Activated T-cell treated with anti-CD3 and anti-CD28 coated beads, Interleukin-2, amount 50 U/mL, for 1 hour (primary cell): ENCODE measurements at regions not wholly inside any gene's neighbourhood (a gene's known extent, or its start where the extent isn't known, plus 50 kb on each side); places are given as distances from the start of the nearest gene placed in this dataset.
"Not testable (repeated sequence)": the region's sequence is repeated elsewhere in the genome, so short reads cannot be mapped to it uniquely, and the experiment has no call there.

ENCODE experiments used
- DNase-seq: peaks from one replicate; pipeline ENCODE4 v3.0.0-alpha.2; 2020

DNA sequence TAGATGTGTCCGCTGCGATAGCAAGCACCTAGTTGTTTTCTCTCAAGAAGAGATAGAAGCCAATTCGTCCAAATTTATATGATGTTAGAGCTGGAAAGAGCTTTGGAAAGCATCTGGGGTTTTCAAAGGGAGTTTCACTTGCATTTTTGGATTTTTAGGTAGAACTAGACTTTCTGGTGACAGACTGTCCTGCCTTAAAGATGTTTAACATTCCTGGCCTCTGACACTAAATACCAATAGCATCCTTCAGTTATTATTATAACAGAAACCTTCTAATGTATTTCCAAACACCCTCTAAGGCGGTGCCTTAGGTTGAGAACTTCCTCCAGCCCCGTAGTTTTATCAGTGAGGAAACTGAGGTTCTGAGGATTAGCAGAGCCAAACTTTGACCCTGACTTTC lies 305.3 kb downstream of the SATB1 start:
- no peak for DNase-seq

DNA sequence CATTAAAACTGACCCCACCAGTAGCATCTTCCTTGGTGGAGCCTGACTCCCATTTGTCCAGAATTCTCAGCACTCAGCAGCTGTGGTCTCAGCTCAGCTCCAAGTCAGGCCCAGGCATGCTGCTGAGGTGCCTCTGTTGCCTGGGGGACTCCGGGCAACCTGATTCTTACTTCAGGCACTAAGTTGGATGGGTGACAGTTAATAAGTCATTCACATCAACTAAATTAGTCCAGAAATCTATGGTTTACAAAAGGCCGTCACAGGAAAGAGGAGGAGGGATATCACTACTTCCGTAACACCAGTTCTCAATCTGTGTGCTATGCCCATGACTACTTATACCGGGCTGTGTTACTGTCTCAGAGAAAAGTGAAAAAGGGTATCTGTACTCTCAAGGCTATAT lies 310.2 kb downstream of the SATB1 start:
- no peak for DNase-seq

DNA sequence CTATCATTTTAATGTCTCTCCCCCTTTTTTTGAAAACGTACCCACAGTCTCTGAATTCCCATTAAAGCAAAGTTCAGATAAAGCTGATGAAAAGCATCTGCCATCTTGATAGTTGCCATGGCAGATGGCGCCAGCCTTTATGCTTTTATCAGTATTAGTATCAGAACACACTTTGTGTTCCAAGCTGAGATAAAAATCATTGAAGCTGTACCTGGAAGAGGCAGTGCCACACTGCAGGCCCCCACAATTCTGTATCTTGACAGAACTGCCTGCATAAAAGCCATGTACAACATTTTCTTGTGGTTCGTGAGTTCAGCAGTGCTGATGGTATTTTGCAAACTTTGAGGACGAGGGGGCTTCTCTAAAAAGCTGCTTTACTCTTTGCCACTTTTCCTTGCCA lies 311.7 kb downstream of the SATB1 start:
- DNase-seq = no peak

DNA sequence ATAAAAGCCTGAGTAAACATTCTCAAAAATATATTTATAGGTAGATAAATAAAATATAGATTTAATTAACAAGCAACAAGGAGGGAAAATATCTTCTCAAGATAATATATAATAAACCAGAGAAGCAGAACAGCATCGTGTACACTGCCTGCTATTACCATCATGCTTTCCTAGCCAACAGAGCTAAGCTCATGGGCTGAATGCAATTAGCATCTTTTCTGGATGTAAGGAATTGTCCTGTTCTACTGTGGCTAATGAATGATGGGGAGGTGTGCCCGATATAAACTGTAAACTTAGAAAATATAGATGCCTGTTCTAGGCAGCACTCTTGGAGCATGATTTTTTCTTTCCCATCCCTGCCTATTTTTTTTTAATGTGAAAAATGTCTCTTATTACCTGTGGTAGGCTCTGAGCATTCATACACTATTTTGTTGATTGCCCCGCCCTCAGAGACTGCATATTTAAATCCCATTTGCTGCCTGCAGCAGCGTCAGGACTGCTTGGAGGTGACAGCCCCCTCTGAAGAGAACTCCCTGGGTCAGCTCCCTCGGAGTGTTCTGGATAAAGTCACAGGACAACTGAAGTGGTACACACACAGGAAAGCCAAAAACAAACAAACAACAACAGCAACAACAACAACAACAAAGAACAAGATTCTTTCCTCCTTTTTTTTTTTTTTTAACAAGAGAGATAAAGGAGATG lies 312.3 kb downstream of the SATB1 start:
- DNase-seq = no peak

DNA sequence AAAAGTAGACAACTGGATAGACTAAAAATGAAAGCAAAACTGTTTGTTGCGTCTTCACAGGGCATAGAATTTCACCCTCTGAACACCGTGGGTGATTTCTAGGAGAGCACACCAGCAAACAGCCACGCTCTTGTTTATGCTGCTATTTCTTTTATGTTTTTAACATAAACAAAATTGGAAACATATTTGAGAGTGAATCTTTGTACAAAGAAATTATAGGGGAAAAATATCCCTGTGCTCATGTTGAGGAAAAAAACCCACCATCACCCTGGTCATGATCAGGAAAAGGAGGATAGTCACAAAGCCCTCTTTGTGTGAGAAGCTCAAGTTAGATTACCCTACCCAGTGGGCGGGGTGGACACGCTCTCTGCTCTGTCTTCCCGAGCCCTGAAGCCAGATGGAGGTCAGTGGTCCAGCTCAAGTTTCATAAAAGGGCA lies 313.3 kb downstream of the SATB1 start:
- no peak for DNase-seq

DNA sequence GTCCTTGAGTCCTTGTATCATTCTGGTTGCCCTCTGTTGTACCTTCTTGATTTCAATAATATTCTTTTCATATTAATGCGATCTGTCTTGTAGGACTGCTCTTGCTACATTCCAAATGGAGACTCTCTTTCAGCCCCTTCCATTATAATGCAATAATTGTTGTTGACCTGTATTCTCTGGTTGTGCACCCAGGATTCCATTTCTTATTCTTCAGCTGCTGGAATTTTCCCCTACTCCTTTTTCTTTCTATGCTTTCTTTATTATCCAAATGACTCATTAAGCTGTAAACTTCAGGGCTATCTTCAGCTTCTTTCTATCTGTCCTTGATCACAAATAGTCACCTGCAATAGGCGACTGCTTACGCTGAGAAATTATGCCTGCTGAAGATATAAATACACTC lies 321.5 kb downstream of the SATB1 start:
- no peak for DNase-seq

DNA sequence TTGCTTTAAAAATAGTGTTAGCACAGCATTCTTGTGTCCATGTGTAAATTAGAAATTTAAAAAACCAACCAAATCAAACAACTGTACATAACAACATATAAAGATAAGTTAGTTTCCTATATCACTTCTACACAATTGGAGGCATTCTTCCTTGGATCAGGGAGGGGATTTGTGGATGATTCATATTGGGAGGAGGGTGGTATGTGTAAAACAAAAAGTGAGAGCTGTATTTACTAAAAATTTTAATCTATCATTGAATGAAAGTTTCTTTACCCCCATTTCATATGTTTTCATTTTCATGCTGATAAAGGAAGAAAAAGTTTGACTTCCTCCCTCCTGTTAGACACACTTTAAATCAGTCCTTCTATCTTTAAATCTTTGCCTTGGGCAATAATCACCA lies 325.0 kb downstream of the SATB1 start:
- no peak for DNase-seq

DNA sequence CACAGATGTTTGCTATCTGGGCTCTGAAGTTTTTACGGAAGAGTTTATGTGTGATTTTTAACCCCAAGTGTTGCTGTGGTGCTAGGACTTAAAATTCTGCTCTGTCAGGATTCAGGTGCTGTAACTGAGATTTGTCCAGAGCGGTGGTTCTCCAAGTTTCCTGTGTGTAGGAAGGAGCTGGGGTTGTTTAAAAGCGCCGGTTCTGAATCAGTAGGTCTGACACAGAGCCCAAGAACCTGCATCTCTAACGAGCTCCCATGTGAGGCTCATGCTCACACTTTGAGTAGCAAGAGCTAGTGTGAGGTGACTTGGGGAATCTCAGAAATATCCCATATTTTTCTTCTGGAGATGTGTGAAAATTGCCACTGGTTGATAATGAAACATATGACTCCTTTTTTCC lies 325.5 kb downstream of the SATB1 start:
- no peak for DNase-seq

DNA sequence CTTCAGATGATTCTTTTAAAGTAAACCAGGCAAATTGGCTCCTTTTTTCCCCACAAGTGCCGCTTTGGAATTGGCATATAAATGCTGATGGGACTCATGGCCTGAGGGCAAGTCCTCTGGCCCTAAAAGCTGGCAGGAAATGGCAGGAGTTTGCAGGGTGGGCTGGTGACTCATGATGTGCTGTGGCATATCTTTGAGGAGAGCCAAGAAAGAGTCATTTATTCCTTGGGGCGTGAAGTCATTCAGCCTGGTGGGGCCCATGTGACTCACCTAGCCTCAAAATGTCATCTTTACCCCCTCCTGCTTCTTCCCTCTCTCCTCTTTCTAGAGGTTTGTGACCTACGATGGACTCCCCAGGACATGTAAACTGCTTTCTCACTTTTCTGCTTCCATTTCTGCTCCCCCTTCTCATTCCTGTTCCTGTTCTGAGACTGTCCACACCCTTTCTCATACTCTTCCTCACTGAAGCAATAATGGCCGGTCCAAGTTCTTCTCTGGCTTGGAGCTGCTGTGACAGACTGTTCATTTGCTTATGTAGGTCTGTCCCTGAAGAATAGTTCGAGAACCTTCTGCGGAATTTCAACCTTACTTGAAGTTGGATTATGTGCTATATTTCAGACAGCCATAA lies 326.1 kb downstream of the SATB1 start:
- no peak for DNase-seq

DNA sequence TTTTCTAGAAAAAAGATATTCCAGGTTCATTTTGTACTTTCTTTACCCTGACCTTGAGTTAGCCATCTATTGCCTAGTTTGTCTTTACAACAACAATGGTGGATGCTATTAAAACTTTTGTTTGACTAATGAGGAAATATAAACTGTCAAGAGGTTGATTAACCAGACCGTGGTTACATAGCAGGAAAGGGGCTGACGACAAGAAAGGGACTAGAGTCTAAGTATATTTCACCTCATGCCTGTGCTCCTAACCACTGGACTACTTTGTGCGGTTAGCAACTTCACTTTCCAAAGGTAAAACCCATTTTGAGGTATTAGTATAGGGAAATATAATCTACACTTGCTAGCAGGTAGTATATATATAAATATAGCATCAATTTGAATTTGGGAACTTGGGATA lies 327.1 kb downstream of the SATB1 start:
- no peak for DNase-seq

DNA sequence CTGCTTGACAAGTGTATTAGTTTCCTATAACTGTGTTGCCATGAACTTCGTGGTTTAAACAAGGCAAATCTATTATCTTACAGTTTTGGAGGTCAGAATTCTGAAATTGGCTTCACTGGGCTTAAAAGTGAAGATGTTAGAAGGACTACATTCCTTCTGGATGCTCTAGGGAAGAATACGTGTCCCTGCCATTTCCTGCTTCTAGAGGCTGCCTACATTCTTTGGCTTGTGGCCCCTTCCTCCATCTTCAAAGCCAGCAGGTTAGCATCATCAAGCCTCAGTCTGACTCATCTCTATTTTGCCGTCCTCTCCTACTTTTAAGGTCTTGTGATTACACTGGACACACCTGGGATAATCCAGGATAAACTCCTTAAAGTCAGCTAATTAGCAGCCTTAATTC lies 327.7 kb downstream of the SATB1 start:
- DNase-seq = no peak

DNA sequence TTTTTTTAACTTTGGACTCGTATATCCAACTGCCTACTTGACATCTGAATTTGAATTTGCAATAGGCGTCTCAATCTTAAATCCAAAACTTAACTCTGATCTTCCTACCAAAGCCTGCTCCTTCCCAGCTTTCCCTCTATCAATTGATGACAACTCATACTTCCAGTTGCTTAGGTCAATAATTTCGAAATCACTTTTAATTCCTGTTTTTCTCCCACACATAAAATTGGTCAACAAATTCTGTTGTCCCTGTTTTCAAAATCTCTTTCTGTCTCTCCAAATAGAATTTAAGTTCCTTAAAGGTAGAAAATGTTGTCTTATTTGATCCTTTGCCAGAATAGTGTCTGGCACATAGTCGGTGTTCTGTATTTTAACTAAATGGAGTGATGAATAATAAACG lies 332.4 kb downstream of the SATB1 start:
- no peak for DNase-seq

DNA sequence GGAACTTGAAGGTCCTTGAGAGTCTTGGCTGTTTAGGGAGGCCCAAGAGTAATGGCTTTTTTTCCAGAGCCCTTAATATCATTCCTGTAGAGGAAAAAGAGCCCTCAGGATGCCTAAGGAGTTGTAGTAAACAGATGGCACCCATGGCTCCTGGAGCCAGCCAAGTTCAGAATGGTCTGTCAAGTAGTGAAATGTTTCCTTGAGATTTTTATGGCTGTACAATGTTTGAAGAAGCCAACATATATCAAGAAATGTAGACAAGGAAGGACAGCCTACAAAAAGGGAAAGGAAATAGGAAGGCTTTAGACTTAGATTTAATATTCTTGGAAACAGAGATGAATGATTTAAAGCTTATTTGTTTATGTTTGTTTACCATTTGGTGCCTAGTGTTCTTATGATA lies 334.8 kb downstream of the SATB1 start:
- no peak for DNase-seq

DNA sequence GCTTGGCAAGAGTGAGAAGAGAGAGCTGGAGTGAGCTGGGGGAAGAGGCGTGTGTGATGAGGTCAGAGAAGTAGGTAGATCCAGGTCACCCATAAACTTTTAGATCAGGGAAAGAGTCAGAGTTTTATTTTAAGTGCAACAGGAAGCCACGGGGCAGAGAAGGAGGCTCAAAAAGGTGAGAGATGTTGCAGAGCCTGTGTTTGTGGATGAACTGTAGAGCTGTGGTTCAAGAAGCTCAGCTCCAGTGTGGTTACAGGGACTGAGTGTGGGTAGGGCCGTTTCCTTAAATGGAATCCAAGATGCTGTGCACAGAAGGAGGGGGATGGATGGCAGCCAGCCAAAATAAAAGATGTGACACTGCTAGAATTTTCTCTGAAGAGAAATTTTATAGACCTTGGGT lies 337.2 kb downstream of the SATB1 start:
- DNase-seq = no peak

DNA sequence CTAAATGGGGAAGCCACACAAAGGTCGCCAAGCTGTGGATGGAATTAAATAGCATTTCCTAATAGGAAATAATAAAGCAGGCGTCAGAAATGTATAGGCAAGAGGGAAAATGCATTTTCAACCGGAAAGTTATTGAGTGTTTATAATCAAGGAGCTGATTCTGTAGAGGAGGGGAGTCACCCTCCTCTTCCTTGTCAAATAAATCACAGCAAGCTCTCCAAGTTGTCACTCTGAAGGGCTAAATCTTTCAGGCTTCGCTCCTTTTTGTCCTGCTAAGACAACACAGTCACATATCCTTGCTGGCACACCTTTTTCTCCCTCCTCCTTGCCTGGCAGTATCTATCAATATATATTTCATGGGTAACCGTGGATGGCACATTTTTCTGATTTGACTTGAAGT lies 338.4 kb downstream of the SATB1 start:
- no peak for DNase-seq

DNA sequence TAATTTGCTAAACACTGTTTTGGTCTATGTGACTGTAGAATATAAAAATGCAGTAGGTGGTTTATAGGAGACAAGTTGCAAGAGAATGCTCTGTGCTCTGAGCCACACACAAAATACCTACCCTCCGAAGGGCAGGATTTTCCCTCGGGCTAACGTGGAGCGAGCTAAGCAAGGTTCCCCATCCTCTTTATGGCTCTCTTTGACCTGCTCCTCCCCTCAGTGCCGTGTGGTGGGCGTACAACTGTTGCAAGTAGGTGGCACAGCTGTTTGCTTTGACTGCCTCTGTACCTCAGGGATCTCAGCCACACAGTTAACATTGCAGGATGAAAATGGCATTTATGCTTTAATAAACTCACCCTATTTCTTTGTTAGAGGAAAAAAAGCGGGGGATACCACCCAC lies 339.1 kb downstream of the SATB1 start:
- DNase-seq = no peak

DNA sequence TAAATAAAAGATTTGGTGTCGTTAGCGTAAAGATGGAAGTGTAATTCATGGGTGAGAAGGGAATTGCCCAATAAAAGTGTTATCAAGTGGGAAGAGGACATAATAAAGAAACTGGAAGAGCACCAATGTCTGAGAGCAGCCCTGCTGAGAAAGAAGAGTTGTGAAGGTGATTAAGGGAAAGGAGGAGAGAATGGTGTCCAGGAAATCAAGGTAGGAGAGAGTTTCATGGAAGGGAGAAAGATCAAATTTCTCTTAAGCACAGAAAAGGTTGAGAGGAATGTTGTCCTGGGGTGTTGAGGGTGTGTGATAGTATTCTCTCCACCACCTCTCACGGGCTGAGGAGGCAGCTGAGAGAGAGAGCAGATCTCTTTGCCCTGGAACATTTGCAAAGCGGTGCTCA lies 339.7 kb downstream of the SATB1 start:
- no peak for DNase-seq

DNA sequence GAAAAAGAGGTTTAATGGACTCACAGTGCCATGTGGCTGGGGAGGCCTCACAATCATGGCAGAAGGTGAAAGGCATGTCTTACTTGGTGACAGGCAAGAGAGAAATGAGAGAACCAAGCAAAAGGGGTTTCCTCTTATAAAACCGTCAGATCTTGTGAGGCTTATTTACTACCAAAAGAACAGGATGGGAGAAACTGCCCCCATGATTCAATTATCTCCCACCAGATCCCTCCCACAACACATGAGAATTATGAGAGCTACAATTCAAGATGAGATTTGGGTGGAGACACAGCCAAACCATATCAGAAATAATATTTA lies 340.8 kb upstream of the TBC1D5 start:
- not testable (repeated sequence) for DNase-seq

DNA sequence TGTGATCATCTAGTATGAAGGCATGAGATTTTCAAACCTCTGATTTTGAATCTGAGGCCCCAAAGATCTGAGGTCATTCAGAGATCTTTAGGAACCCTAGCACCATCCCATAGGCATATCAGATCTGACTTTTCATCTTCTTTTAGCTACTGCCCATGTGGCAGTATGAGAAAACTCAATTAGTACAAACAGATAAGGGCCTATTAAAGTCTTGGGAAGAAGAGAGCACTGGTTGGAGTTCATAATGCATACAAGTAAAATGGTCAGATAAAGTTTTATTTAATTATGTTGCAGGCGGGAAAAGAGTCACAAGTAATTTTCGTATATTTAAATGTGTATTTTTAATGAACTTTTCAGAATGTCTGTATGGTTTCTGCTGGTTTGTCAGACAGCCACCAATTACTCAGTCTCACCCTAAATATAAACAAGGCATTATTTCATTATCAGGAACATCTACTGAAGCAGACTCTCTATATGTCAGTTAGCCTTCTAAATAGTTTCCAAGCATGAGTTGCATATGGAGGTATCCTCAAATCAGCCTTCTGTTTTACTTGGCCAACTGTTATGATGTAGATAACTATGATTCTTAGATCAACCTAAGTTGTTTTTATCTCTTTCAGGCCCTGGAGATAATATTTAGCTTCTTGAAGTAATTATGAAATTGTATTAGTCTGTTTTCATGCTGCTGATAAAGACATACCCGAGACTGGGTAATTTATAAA lies 340.3 kb upstream of the TBC1D5 start:
- no peak for DNase-seq

DNA sequence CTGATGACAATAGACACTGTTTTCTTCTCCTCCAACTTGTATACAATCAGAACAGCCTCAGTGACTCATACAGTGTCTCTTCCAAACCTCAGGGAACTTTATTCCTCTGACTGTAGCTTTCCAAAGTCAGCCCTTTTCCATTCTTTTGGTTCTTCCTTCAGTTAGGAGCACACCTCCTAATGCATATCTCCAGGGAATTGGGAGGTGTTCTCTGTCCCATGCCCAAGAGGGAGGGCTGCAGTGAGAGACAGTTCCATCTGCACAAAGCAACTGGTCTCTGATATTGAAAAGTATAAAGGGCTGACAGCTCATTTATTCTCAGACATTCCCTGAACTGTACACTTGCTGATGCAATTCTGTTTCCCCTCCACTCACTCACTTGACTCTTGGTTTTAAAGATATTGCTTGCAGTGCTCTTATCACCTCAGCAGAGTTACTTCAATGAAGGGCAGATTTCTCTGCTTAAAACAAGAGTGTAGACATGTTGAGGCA lies 337.8 kb upstream of the TBC1D5 start:
- DNase-seq = no peak

DNA sequence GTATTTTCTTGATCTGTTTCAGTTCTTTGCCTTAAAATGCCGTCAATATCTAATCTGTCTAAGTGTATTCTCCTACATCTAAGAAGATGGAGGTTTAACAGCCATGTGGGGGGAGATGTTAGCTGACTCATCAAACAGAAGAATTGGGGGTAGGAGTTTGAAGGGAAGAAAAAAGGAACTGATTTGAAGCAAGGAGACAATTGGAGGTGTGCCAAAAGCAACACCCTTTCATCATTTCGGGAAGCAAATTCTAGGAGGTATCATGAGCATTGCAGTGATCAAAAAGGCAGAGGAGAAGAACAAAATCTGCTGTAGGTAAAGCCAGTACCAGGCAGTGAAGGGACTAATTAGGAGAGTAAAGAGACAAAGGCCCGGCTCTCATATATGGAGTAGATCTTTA lies 337.3 kb upstream of the TBC1D5 start:
- DNase-seq = no peak

DNA sequence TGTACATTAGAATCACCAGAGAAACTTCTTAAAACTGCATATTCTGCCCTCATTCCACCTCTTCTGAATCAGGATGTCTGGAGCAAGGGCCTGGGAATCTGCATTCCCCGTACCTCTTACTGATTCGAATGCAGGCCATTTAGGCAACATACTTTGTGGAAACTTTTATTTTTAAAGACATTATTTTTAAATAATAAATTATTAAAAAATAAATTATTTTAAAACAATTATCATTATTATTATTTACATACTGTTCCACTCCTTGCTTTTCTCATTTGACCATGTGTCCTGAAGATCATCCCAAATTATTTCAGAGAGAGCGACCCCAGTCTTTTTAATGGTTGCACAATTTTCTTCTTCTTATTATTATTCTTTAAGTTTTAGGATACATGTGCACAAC lies 336.6 kb upstream of the TBC1D5 start:
- no peak for DNase-seq

DNA sequence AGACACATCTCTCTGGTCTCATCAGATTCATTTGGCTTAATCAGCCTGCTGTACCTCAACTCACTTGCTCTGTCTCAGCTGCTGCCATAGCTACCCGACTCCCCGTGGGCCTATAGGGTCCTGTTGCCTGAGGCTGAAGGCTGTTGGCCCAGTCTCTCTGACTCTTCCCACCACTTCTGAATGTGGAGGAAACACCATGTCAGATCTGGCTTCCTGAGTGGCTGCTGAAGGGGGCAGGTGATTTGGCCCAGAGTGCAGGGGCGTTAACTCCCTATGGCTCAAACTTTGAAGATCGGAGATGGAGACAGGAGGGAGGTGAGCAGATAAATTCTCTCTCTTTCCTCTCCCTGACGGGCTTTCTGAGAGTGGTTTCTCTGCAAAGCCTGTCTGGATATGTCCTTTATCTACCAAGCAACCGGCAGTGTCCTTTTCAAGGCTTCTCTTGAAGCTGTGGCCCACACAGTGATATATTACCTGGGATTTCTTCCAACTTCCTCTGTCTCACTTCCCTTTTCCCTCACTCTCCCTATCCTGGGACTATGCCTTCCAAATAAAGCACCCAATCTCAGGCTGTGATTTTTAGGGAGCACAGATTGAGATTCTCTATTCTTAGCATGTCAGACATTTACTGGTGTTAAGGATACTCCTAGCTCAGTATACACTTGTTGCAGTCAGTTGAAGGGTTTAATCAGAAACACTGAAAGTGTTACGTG lies 334.9 kb upstream of the TBC1D5 start:
- DNase-seq = no peak

DNA sequence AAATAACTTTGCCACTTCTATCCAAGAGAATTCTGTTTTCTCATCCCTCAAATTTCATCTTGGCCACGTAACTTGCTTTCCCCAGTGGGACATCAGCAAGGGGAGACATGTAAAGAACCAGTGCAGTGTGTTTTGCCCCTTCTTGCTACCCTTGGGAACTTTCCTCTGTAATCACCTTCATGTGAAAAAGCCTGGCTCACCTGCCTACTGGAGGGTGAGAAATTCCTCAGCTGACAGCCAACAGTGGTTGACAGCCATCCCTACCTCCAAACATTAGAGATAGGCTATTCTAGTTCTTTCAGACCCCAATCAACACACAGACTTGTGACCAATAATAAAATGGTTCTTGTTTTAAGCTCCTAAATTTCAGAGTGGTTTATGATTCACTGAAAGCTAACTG lies 333.9 kb upstream of the TBC1D5 start:
- DNase-seq = no peak
